K562 (cell line): ENCODE measurements at regions not wholly inside any gene's neighbourhood (a gene's known extent, or its start where the extent isn't known, plus 50 kb on each side); places are given as distances from the start of the nearest gene placed in this dataset.

Experiments
- ATAC-seq: fragments of 200-7000 bp; cut with Tn5 transposase; 3 replicates; pipeline ENCODE4 v1.9.1; 2020; ENCODE audit warnings: moderate library complexity
- BruUV-seq: library from RNA; stranded (reverse); fragments of 400-500 nt; replicated peaks from 2 replicates; lab custom pipeline; 2021; lab: Mats Ljungman, UMichigan
- CTCF ChIA-PET: fragments of 300-600 bp; formaldehyde crosslinking; extraction: SDS; loops from one replicate; lab custom pipeline; 2021; ENCODE audit warnings: low intra/inter-chr PET ratio; lab: Yijun Ruan, JAX
- POLR2A ChIA-PET: fragments of 300-600, 350-650 bp; sonication (Branson Sonifier 250); formaldehyde crosslinking; extraction: SDS; loops from one replicate; lab custom pipeline; 2021; ENCODE audit warnings: antibody characterized with exemption, inconsistent platforms; lab: Yijun Ruan, JAX
- DNase-seq, 4 experiments: peaks; one replicate each; pipeline versions ENCODE4 v3.0.0 to v3.0.0-alpha.2; 2011 to 2018; ENCODE audit warnings: low spot score in 3 of 4, mixed read lengths in 3 of 4; ENCODE audit errors: extremely low read depth in 1 of 4
- FAIRE-seq: peaks from 2 replicates; lab custom pipeline; 2011; peaks lifted over from hg19 to GRCh38; lab: Jason Lieb, UNC
- H2AFZ ChIP-seq: 2 replicates; pipeline ENCODE4 v1.6.0; 2011; ENCODE audit warnings: low read depth, low read length, control low read depth, inconsistent platforms
- H3K27ac ChIP-seq: fragments of 200-600 bp; 3 replicates; pipeline ENCODE4 v1.8.0; 2011; ENCODE audit warnings: low read depth, mild to moderate bottlenecking, control low read depth, inconsistent platforms, low read length, moderate library complexity, mixed read lengths; ENCODE audit errors: extremely low read depth
- H3K27me3 ChIP-seq, 2 experiments: fragments of 300-600 bp in 1 of 2; 2 replicates in 1 of 2; 3 replicates in 1 of 2; pipeline versions ENCODE4 v1.6.0 to v1.8.0; 2011; ENCODE audit warnings: inconsistent platforms in 2 of 2, low read length in 2 of 2, mild to moderate bottlenecking in 1 of 2, mixed read lengths in 1 of 2, moderate library complexity in 1 of 2; ENCODE audit not compliant: control insufficient read depth in 2 of 2, insufficient read depth in 2 of 2
- H3K36me3 ChIP-seq: fragments of 300-600 bp; 3 replicates; pipeline ENCODE4 v1.8.0; 2011; ENCODE audit warnings: mild to moderate bottlenecking, low read length, inconsistent platforms; ENCODE audit not compliant: control insufficient read depth, insufficient read depth
- H3K4me1 ChIP-seq, 2 experiments: fragments of 200-600 bp in 1 of 2; replicated peaks in 1 of 2; 2 replicates in 1 of 2; 3 replicates in 1 of 2; pipeline versions ENCODE4 v1.5.1 to v1.8.0; 2011; ENCODE audit warnings: inconsistent platforms in 2 of 2, low read length in 2 of 2, mild to moderate bottlenecking in 1 of 2, mixed read lengths in 1 of 2, moderate library complexity in 1 of 2; ENCODE audit not compliant: control insufficient read depth in 2 of 2, insufficient read depth in 2 of 2
- H3K4me2 ChIP-seq: 2 replicates; pipeline ENCODE4 v1.6.1; 2011; ENCODE audit warnings: low read length, control low read depth, inconsistent platforms, mixed read lengths; ENCODE audit not compliant: insufficient read depth
- H3K4me3 ChIP-seq: fragments of 200-600 bp; sonication (generic), shearing (Covaris generic); 2 replicates; pipeline ENCODE4 v1.5.1; 2016; ENCODE audit warnings: control low read depth, inconsistent platforms
- H3K79me2 ChIP-seq: fragments of 200-600 bp; 3 replicates; pipeline ENCODE4 v1.8.0; 2011; ENCODE audit warnings: low read length, inconsistent platforms; ENCODE audit not compliant: control insufficient read depth, insufficient read depth
- H3K9ac ChIP-seq, 2 experiments: 2 replicates each; pipeline versions ENCODE4 v1.6.0 to v1.6.1; 2011; ENCODE audit warnings: low read depth in 2 of 2, low read length in 2 of 2, control low read depth in 1 of 2, inconsistent platforms in 1 of 2, mild to moderate bottlenecking in 1 of 2, mixed read lengths in 1 of 2; ENCODE audit not compliant: insufficient read depth in 1 of 2
- H3K9me1 ChIP-seq: one replicate; pipeline ENCODE4 v1.6.0; 2011; ENCODE audit warnings: inconsistent platforms, mild to moderate bottlenecking, low read length, moderate library complexity; ENCODE audit not compliant: control insufficient read depth, insufficient read depth
- H3K9me3 ChIP-seq: replicated peaks from 2 replicates; pipeline ENCODE4 v1.5.1; 2011; ENCODE audit warnings: low read depth, low read length, inconsistent platforms; ENCODE audit not compliant: control insufficient read depth, insufficient read depth
- H4K20me1 ChIP-seq: replicated peaks from 2 replicates; pipeline ENCODE4 v1.6.1; 2011; ENCODE audit warnings: low read length, inconsistent platforms, mixed read lengths; ENCODE audit not compliant: control insufficient read depth, insufficient read depth
- CEBPG ChIP-seq, 3 experiments: fragments of 200-800 bp in 1 of 3; sonication (Bioruptor generic) in 1 of 3; sonication (generic) in 1 of 3; formaldehyde crosslinking in 1 of 3; IDR thresholded peaks in 2 of 3; conservative IDR thresholded peaks in 1 of 3; 2 replicates each; pipeline versions ENCODE4 v1.6.1 to v1.8.0; 2016 to 2022; ENCODE audit warnings: missing compliant biosample characterization in 2 of 3, missing genetic modification characterization in 2 of 3, mild to moderate bottlenecking in 1 of 3, missing genetic modification reagents in 1 of 3
- TCF3 ChIP-seq: sonication (generic); formaldehyde crosslinking; IDR thresholded peaks from 2 replicates; pipeline ENCODE4 v1.4.0; 2020; ENCODE audit warnings: mild to moderate bottlenecking, missing genetic modification reagents
- TOE1 ChIP-seq, 2 experiments: fragments of 450-650 bp in 1 of 2; sonication (generic) in 1 of 2; formaldehyde crosslinking in 1 of 2; IDR thresholded peaks; 2 replicates each; pipeline versions ENCODE4 v1.7.1 to v1.8.0; 2016 to 2022; ENCODE audit warnings: borderline replicate concordance in 2 of 2, mild to moderate bottlenecking in 2 of 2, antibody characterized with exemption in 1 of 2, inconsistent platforms in 1 of 2, low read depth in 1 of 2, missing genetic modification reagents in 1 of 2, moderate library complexity in 1 of 2
- ZNF57 ChIP-seq: fragments of 450-650 bp; formaldehyde crosslinking; IDR thresholded peaks from 2 replicates; pipeline ENCODE4 v1.4.0; 2020; ENCODE audit warnings: mild to moderate bottlenecking, moderate library complexity
- ZNF780A ChIP-seq: fragments of 250-450 bp; sonication (Bioruptor Pico); IDR thresholded peaks from 2 replicates; pipeline ENCODE4 v1.5.0; 2021; ENCODE audit warnings: mild to moderate bottlenecking
- WGBS: fragments of 100-300 bp; shearing (Covaris generic); methylation state at CpG from one replicate; pipeline ENCODE4 v1.1.6; 2016; ENCODE audit warnings: low coverage, mixed read lengths; ENCODE audit not compliant: insufficient coverage; ENCODE audit errors: missing lambda C conversion rate; 5-methylcytosine and 5-hydroxymethylcytosine counted together
- in situ Hi-C: fragments of 300-500 bp; cut with MboI; formaldehyde crosslinking; loops from 4 replicates; pipeline ENCODE4 v1.15.0; 2018; ENCODE audit warnings: inconsistent platforms, mixed read lengths
- intact Hi-C: fragments of 100-400 bp; cut with micrococcal nuclease; formaldehyde crosslinking; loops from 2 replicates; pipeline ENCODE4 v1.14.2; 2022

DNA sequence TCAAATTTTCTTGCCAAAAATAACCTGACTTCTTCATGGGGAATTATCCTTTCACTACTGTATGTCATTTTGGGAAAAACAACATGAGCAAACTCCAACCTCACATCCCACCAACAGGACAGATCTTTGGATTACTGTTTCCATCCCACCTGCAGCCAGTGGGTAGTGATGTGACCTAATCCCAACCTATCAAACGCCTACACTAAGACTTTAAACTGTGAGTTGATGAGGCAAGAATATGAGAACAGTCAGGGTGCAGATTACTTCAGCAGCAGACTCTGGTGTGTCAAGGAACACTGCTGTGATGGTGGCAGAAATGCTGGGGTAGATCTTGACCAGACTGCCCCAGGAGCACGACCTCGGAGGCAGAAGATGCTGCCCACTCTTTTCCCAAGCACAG lies 293.2 kb downstream of the DUSP6 start:
- FAIRE-seq: no peak
- Histone ChIP-seq H3K9me3 (no peaks in the 10 kb centered on the region), H2AFZ (no peak overlapping the region), H3K27ac (no peak overlapping the region), H3K9ac (no peak overlapping the region), H3K4me2 (no peak overlapping the region), H3K9me1 (no peaks in the 10 kb centered on the region), H3K4me1 (no peaks in the 10 kb centered on the region; a peak in 1 of 5 replicates), H3K4me3 (no peak overlapping the region), H3K79me2 (no peaks in the 10 kb centered on the region), H3K36me3 (no peaks in the 10 kb centered on the region), H3K27me3 (no peaks in the 10 kb centered on the region), H4K20me1 (no peaks in the 10 kb centered on the region)
- in situ Hi-C loops: loop anchor here (10.0 kb wide), 1 partner anchor 396 kb away; no protein-coding TSS in a partner anchor
- ATAC-seq: no peak
- intact Hi-C loops: loop anchor here (10.0 kb wide), 1 partner anchor 466 kb away; the partner anchor contains the start of genes GALNT4 and POC1B
- no peak for DNase-seq
- TF ChIP-seq CEBPG (CRISPR knock-in tag; IDR thresholded peaks at IDR 0.05): no peak
- TF ChIP-seq CEBPG (tag; conservative IDR thresholded peaks at IDR 0.05 in 1 of 2, IDR thresholded peaks at IDR 0.05 in 1 of 2): peak in 1 of 2 experiments; percentile 48; a peak in 2 of 4 replicates
- TF ChIP-seq ZNF780A (CRISPR knock-in tag): no peak
- TF ChIP-seq ZNF57 (CRISPR knock-in tag): no peak
- ChIA-PET POLR2A (no interaction called here), CTCF (no interaction called here)
- BruUV-seq: no TSS peak
- WGBS: 3% methylated on average over 3 of the region's 3 CpGs

DNA sequence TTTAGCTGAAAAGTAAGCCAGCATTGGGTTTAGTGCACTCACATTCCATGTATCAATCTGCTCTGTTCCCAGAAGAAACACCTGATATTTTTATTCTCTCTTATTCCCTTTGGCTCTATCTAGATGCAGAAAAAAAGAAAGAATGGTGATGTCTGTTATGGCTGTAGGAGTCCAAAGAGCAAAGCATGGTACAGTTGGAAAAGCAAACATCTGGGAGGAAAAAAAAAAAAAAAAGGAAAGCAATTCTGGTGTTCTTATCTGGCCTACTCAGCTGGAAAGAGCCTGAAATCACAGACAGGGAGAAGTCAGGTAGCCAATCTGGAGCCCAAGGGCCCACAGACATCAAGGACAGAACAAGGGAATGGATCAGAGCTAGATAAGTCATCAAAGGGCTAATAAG lies 293.9 kb downstream of the DUSP6 start:
- Histone ChIP-seq H3K79me2 (no peaks in the 10 kb centered on the region), H3K9ac (no peak overlapping the region), H2AFZ (no peak overlapping the region), H3K27me3 (no peaks in the 10 kb centered on the region), H3K4me1 (no peaks in the 10 kb centered on the region; a peak in 1 of 5 replicates), H3K4me3 (no peak overlapping the region), H3K9me3 (no peaks in the 10 kb centered on the region), H3K9me1 (no peaks in the 10 kb centered on the region), H4K20me1 (no peaks in the 10 kb centered on the region), H3K27ac (no peak overlapping the region), H3K36me3 (no peaks in the 10 kb centered on the region), H3K4me2 (no peak overlapping the region)
- in situ Hi-C loops (loop anchor here (10.0 kb wide), 1 partner anchor 396 kb away; no protein-coding TSS in a partner anchor), intact Hi-C loops (loop anchor here (10.0 kb wide), 1 partner anchor 466 kb away; the partner anchor contains the start of genes GALNT4 and POC1B)
- DNase-seq (no peak), FAIRE-seq (no peak), ATAC-seq (no peak)
- BruUV-seq: no TSS peak
- ChIA-PET CTCF (no interaction called here), POLR2A (no interaction called here)
- TF ChIP-seq TCF3 (CRISPR knock-in tag) (0 out of 2 replicates have a peak, but pooled peaks have one; percentile 11), TOE1 (IDR thresholded peaks at IDR 0.05; ENCODE audit: borderline replicate concordance) (no peak), TOE1 (CRISPR knock-in tag; IDR thresholded peaks at IDR 0.05; ENCODE audit: borderline replicate concordance, low read depth) (no peak)
